Suprapubic skin (tissue), 4 donors: ENCODE measurements at regions not wholly inside any gene's neighbourhood (a gene's known extent, or its start where the extent isn't known, plus 50 kb on each side); places are given as distances from the start of the nearest gene placed in this dataset.

Experiments used
- CTCF ChIP-seq, 2 donors: fragments of 200-600 bp in 1 of 2; fragments of 450-650 bp in 1 of 2; sonication (generic) in 1 of 2; IDR thresholded peaks; one replicate each; pipeline ENCODE4 v1.5.1; 2016 to 2019; ENCODE audit warnings: antibody characterized with exemption in 2 of 2, mild to moderate bottlenecking in 1 of 2, moderate library complexity in 1 of 2
- EP300 ChIP-seq: sonication (generic); formaldehyde crosslinking; IDR thresholded peaks from one replicate; pipeline ENCODE4 v1.6.1; 2017; ENCODE audit warnings: antibody characterized with exemption
- POLR2A ChIP-seq, 2 donors: fragments of 450-650 bp; IDR thresholded peaks; one replicate each; pipeline ENCODE4 v1.6.1; 2017; ENCODE audit warnings: antibody characterized with exemption in 2 of 2, mild to moderate bottlenecking in 2 of 2, moderate library complexity in 2 of 2
- POLR2AphosphoS5 ChIP-seq, 3 donors: sonication (generic); formaldehyde crosslinking; IDR thresholded peaks; one replicate each; pipeline ENCODE4 v1.6.1; 2017; ENCODE audit warnings: antibody characterized with exemption in 3 of 3

DNA sequence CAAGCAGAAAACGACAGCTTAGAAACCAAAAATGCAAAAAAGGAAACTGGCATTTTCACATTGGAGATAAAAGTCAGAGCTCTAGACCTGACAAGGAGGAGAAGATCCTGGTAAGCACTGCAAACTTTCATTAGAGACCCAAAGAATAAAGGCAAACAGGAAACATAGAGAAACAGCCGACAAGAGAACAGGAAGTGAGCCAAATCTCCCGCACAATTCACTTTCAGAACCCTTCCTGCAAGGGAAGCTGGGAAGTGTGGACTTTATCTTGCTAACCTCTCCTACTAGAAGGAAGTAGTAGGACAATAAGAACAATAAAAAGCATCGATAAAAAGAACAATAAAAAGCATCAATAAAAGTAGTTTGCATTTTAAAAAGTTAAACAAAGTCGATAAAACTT is 417.8 kb upstream of the SPHKAP start:
- TF ChIP-seq CTCF (IDR thresholded peaks at IDR 0.05), result no peak
- no peak for TF ChIP-seq POLR2AphosphoS5 (IDR thresholded peaks at IDR 0.05)
- no peak for TF ChIP-seq EP300
- no peak for TF ChIP-seq POLR2A (IDR thresholded peaks at IDR 0.05)
